Mesothelial cell of epicardium (in vitro differentiated cells): ENCODE measurements at regions not wholly inside any gene's neighbourhood (a gene's known extent, or its start where the extent isn't known, plus 50 kb on each side); places are given as distances from the start of the nearest gene placed in this dataset.
A peak's percentile ranks its signal among the peaks of the same experiment; 100 is the strongest.

Experiments
- DNase-seq, 2 experiments: peaks; one replicate each; pipeline ENCODE4 v3.0.0; 2021; ENCODE audit warnings: low spot score in 2 of 2; ENCODE audit not compliant: unreplicated experiment in 2 of 2
- H3K27ac Mint-ChIP-seq: 2 replicates; pipeline ENCODE4 v1.8.0; 2021; ENCODE audit warnings: mixed read lengths
- H3K27me3 Mint-ChIP-seq: 2 replicates; pipeline ENCODE4 v1.8.0; 2021; ENCODE audit warnings: low read depth, mixed read lengths
- H3K36me3 Mint-ChIP-seq: 2 replicates; pipeline ENCODE4 v1.8.0; 2021; ENCODE audit warnings: mixed read lengths
- H3K4me1 Mint-ChIP-seq: 2 replicates; pipeline ENCODE4 v1.8.0; 2021; ENCODE audit warnings: mixed read lengths
- H3K4me3 Mint-ChIP-seq: 2 replicates; pipeline ENCODE4 v1.8.0; 2021; ENCODE audit warnings: mild to moderate bottlenecking, moderate library complexity, mixed read lengths
- H3K9me3 Mint-ChIP-seq: 2 replicates; pipeline ENCODE4 v1.8.0; 2021; ENCODE audit warnings: mixed read lengths
- CTCF ChIP-seq: fragments of 200-600 bp; sonication (generic); IDR thresholded peaks from one replicate; pipeline ENCODE4 v1.5.0; 2021; ENCODE audit warnings: antibody characterized with exemption; ENCODE audit not compliant: unreplicated experiment

GRCh38 chr11:92330114-92330513, 105.5 kb downstream of the FAT3 start:
- peaks cover 48% of the 10 kb centered on the region for H3K4me1 Mint-ChIP-seq
- peaks cover 2% of the 10 kb centered on the region for H3K27me3 Mint-ChIP-seq
- no peak for TF ChIP-seq CTCF
- DNase-seq = no peak
- H3K4me3 Mint-ChIP-seq = no peak overlapping the region
- peak overlapping the region; percentile 4 for H3K27ac Mint-ChIP-seq
- H3K9me3 Mint-ChIP-seq = no peaks in the 10 kb centered on the region
- H3K36me3 Mint-ChIP-seq = no peaks in the 10 kb centered on the region

- no peaks in the 10 kb centered on the region for H3K36me3 Mint-ChIP-seq
- no peaks in the 10 kb centered on the region for H3K9me3 Mint-ChIP-seq
- no peak overlapping the region for H3K4me3 Mint-ChIP-seq
- no peak overlapping the region for H3K27ac Mint-ChIP-seq
- peaks cover 48% of the 10 kb centered on the region for H3K4me1 Mint-ChIP-seq
- DNase-seq = no peak
- no peaks in the 10 kb centered on the region for H3K27me3 Mint-ChIP-seq
- no peak for TF ChIP-seq CTCF
These were observed 108.4 kb downstream of the FAT3 start for GRCh38 chr11:92332986-92333385.

GRCh38 chr11:92340839-92341238, 116.2 kb downstream of the FAT3 start:
- Mint-ChIP-seq H3K27me3 (no peaks in the 10 kb centered on the region), H3K4me1 (peaks cover 14% of the 10 kb centered on the region), H3K27ac (no peak overlapping the region), H3K4me3 (no peak overlapping the region), H3K36me3 (no peaks in the 10 kb centered on the region), H3K9me3 (no peaks in the 10 kb centered on the region)
- DNase-seq = no peak
- no peak for TF ChIP-seq CTCF

- H3K9me3 Mint-ChIP-seq = no peaks in the 10 kb centered on the region
- peak overlapping the region; percentile 50 for H3K27ac Mint-ChIP-seq
- H3K27me3 Mint-ChIP-seq = no peaks in the 10 kb centered on the region
- H3K4me1 Mint-ChIP-seq = peaks cover 18% of the 10 kb centered on the region
- no peaks in the 10 kb centered on the region for H3K36me3 Mint-ChIP-seq
- H3K4me3 Mint-ChIP-seq = no peak overlapping the region
- DNase-seq = no peak
- TF ChIP-seq CTCF = no peak
These were observed 117.6 kb downstream of the FAT3 start for GRCh38 chr11:92342034-92342720.

- no peaks in the 10 kb centered on the region for H3K9me3 Mint-ChIP-seq
- DNase-seq = no peak
- no peak for TF ChIP-seq CTCF
- no peak overlapping the region for H3K4me3 Mint-ChIP-seq
- H3K27me3 Mint-ChIP-seq = no peaks in the 10 kb centered on the region
- peaks cover 22% of the 10 kb centered on the region for H3K4me1 Mint-ChIP-seq
- H3K27ac Mint-ChIP-seq = peak overlapping the region; percentile 50
- H3K36me3 Mint-ChIP-seq = no peaks in the 10 kb centered on the region
These were observed 118.3 kb downstream of the FAT3 start for GRCh38 chr11:92342886-92343285.

- H3K27me3 Mint-ChIP-seq = no peaks in the 10 kb centered on the region
- no peak overlapping the region for H3K27ac Mint-ChIP-seq
- H3K4me1 Mint-ChIP-seq = peaks cover 34% of the 10 kb centered on the region
- no peaks in the 10 kb centered on the region for H3K9me3 Mint-ChIP-seq
- no peak for TF ChIP-seq CTCF
- no peak for DNase-seq
- no peak overlapping the region for H3K4me3 Mint-ChIP-seq
- H3K36me3 Mint-ChIP-seq = no peaks in the 10 kb centered on the region
These were observed 121.6 kb downstream of the FAT3 start for GRCh38 chr11:92346220-92346619.
